Hematopoietic multipotent progenitor cell (in vitro differentiated cells): ENCODE measurements at regions not wholly inside any gene's neighbourhood (a gene's known extent, or its start where the extent isn't known, plus 50 kb on each side); places are given as distances from the start of the nearest gene placed in this dataset.
"Not testable (repeated sequence)": the region's sequence is repeated elsewhere in the genome, so short reads cannot be mapped to it uniquely, and the experiment has no call there.

Source experiments
- DNase-seq, 3 donors: peaks; one replicate each; pipeline ENCODE4 v3.0.0-alpha.2; 2011 to 2015; ENCODE audit warnings: low read depth in 2 of 3, low spot score in 2 of 3

DNA sequence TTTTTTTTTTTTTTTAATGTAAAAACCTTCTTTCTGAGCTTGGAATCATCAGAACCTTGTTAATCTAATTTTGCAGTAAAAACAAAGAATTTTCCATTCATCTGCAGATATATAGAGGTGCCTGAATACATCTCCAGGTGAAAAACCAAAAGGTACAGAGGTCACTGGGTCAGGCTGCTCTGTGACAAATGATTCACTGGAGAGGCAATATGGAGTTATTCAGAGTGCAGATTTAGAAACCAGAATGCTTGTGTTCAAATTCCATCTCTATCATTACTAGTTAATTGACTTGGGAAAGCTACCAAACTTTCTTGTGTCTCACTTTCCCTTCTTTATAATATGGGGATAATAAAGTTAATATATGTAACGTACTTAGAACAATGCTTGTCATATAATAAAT, 51.5 kb upstream of the C1orf53 start:
- no peak for DNase-seq

GRCh38 chr1:197850042-197850441, 52.4 kb upstream of the C1orf53 start:
- no peak for DNase-seq

DNA sequence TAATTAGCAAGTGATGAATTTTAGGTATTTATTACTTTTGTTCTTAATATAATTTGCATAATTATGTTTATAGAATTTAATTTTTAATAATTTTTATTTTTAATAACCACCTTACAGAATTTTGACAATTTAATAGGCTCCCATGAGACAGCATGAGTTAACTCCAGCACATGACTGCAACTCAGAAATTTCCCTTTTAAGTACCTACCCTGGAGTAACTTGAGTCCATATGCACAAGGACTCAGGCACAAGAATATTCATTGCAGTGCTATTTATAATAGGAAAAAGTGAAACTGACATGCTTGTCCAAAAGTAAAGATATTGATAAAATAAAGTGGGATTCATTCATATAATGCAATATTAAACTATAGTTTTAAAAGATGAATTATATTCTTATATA, 54.1 kb upstream of the C1orf53 start:
- DNase-seq = no peak

DNA sequence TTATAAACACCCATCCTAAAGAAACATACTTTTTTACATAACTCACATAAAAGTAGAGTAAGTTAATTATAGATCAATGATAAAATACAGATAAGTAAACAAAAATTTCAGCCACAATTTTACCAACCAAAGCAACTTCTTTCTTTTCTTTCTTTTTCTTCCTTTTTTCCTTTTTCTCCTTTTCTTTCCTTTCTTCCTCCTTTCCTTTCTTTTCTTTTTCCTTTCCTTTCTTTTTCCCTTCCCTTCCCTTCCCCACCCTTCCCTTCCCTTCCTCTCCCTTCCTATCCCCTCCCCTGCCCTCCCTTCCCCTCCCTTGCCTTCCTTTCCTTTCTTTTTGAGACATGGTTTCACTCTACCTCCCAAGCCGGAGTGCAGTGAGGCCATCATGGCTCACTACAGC, 56.5 kb upstream of the C1orf53 start:
- DNase-seq = no peak

DNA sequence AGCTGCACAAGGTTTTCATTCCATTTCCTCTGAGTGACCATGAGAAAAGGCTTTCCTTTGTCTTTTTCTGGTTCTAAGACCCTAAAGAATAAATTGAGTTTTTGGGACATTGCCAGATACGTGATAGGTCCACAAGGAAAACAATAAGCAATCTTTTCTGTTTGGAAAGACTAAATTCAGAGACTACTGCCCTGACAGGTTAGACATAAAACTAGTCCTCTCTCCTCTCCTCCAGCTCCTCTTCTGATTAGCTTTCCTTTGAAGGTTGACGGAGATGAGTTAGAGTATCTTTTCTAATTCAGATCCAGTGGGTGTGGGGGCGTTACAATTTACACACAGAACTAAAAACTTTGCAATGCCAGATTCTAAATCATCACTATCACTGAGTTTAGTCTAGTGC, 57.8 kb upstream of the C1orf53 start:
- DNase-seq = no peak

- no peak for DNase-seq
These were observed 59.0 kb upstream of the C1orf53 start for GRCh38 chr1:197843401-197843800.

- DNase-seq = no peak
These were observed 59.8 kb upstream of the C1orf53 start for GRCh38 chr1:197842646-197843045.

DNA sequence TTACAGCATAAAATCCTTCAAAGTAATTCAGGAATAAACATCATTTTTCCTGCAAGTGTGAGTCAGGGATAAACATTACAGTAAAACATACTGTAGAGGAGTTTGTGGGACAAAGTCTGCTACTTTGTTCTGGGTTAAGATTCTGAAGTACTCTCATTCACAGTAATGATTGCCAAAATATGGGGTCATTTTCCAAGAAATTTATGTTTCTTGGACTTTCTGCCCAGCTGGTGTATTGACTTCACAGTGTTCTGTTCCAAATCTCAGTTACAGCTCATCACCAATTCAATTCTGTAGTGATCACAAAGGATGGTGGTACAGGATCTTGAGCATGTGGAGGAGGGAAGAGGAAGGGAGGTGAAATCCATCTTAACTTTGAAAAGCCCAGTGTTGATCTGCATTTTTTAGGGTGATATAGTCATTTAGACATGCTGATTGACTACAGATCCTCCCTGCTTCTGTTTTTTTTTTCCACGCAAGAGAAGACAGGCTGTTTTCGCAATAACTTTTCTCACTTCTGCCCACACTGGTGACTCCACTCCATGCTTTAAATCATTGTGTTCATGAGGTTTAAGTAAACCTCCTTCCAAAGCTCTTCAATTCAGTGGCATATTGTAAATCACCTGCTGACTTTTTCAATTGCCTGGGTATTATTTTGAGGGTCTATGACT, 60.4 kb upstream of the C1orf53 start:
- DNase-seq = no peak

- DNase-seq = no peak
These were observed 61.3 kb upstream of the C1orf53 start for GRCh38 chr1:197841158-197841557.

DNA sequence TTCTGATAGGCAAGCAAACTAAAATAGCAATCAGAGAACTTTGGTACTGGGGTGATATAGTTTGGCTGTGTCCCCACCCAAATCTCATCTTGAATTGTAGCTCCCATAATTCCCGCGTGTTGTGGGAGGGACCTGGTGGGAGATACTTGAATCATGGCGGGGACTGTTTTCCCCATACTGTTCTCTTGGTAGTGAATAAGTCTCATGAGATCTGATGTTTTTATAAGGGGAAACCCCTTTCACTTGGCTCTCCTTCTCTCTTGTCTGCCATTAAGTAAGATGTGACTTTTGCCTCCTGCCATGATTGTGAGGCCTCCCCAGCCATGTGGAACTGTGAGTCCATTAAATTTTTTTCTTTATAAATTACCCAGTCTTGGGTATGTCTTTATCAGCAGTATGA, 62.6 kb upstream of the C1orf53 start:
- DNase-seq = not testable (repeated sequence)

DNA sequence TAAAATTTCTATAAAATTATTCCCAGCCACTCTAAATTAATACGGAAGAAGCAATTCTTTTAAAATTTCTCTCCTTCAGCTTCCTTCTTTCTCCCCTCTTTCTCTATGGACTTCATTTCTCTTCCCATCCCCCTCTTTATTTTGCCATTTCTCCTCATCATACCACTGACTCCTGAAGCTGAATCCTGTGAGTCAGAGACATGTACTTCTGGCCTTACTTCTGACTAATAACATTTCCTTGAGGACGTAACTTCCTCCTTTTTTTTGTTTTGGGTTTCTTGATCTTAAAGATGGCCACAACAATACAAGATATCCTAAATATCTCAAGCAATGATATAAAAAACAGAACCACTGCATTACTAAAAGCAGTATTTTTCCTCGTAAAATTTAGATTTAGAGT, 63.6 kb upstream of the DENND1B start:
- DNase-seq = peak in 2 of 3 donors; percentile 25 to 31

- no peak for DNase-seq
These were observed 62.6 kb upstream of the DENND1B start for GRCh38 chr1:197837911-197838310.

- DNase-seq = not testable (repeated sequence)
These were observed 61.1 kb upstream of the DENND1B start for GRCh38 chr1:197836356-197836755.

DNA sequence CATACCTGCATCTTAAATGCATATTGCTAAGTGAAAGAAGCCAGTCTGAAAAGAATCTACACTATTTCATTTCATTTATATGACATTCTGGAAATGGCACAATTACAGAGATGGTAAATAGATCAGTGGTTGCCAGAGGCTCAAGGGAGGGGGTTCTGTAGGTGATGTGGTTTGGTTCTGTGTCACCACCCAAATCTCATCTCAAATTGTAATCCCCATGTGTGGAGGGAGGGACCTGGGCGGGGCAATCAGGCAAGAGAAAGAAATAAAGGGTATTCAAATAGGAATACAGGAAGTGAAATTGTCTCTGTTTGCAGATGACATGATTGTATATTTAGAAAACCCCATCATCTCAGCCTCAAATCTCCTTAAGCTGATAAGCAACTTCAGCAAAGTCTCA, 53.7 kb upstream of the DENND1B start:
- not testable (repeated sequence) for DNase-seq

DNA sequence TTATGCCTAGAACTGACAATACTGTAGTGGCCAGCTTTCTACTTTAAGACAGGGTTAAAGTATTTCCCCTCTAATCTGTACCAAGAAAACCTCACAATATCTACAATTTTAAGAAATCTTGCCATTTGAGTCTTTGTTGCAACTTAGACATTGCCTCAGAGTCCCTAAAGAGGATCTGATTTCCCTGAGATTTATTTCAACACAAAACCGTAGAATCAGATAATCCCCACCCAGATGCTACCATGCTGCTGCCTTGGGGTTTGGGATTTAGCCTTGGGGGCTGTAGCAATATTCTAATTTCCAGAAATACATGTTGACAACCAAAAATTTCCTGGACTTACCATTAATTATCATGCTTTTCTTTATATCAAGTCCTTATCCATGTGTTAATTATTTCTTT, 50.3 kb upstream of the DENND1B start:
- DNase-seq = no peak
